ENCODE measurements at regions not wholly inside any gene's neighbourhood (a gene's known extent, or its start where the extent isn't known, plus 50 kb on each side); places are given as distances from the start of the nearest gene placed in this dataset.

- no peak for TF ChIP-seq CTCF (IDR thresholded peaks at IDR 0.05)
- TF ChIP-seq POLR2A (IDR thresholded peaks at IDR 0.05): no peak
These were observed 92.6 kb upstream of the TRPC3 start for GRCh38 chr4:122044501-122044900.
